B cell (primary cell): ENCODE measurements at regions not wholly inside any gene's neighbourhood (a gene's known extent, or its start where the extent isn't known, plus 50 kb on each side); places are given as distances from the start of the nearest gene placed in this dataset.

Experiments used
- EZH2 ChIP-seq: IDR thresholded peaks from 2 replicates; pipeline ENCODE4 v1.6.1; 2012; ENCODE audit warnings: borderline replicate concordance, low read depth, mild to moderate bottlenecking, moderate library complexity, low read length; ENCODE audit not compliant: insufficient read depth, poor library complexity, severe bottlenecking
- TF ChIP-seq, protein P1 (sequence below): fragments of 200-600 bp; IDR thresholded peaks from one replicate; pipeline ENCODE4 v1.8.0; 2022; ENCODE audit warnings: antibody characterized with exemption, mild to moderate bottlenecking

DNA sequence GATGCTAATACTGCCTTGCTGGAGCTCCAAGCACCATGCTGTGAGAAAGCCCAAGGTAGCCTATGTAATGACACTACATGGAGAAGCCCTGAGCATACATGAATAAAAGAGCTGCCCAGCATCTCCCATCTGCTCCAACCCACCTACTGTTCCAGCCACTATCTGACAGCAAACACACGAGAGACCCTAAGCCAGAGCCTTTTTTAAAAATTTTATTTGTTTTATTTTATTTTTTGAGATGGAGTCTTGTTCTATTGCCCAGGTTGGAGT lies 95.2 kb upstream of the PRICKLE1 start:
- TF ChIP-seq, protein P1, sequence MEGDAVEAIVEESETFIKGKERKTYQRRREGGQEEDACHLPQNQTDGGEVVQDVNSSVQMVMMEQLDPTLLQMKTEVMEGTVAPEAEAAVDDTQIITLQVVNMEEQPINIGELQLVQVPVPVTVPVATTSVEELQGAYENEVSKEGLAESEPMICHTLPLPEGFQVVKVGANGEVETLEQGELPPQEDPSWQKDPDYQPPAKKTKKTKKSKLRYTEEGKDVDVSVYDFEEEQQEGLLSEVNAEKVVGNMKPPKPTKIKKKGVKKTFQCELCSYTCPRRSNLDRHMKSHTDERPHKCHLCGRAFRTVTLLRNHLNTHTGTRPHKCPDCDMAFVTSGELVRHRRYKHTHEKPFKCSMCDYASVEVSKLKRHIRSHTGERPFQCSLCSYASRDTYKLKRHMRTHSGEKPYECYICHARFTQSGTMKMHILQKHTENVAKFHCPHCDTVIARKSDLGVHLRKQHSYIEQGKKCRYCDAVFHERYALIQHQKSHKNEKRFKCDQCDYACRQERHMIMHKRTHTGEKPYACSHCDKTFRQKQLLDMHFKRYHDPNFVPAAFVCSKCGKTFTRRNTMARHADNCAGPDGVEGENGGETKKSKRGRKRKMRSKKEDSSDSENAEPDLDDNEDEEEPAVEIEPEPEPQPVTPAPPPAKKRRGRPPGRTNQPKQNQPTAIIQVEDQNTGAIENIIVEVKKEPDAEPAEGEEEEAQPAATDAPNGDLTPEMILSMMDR = no peak
- no peak for TF ChIP-seq EZH2
